B cell (primary cell): ENCODE measurements at regions not wholly inside any gene's neighbourhood (a gene's known extent, or its start where the extent isn't known, plus 50 kb on each side); places are given as distances from the start of the nearest gene placed in this dataset.

Experiments used
- CTCF ChIP-seq: fragments of 200-600 bp; IDR thresholded peaks from one replicate; pipeline ENCODE4 v1.8.0; 2022; ENCODE audit warnings: antibody characterized with exemption, mild to moderate bottlenecking
- EZH2 ChIP-seq: IDR thresholded peaks from 2 replicates; pipeline ENCODE4 v1.6.1; 2012; ENCODE audit warnings: borderline replicate concordance, low read depth, mild to moderate bottlenecking, moderate library complexity, low read length; ENCODE audit not compliant: insufficient read depth, poor library complexity, severe bottlenecking

GRCh38 chr1:229109320-229109761 is 161.6 kb upstream of the RAB4A start:
- TF ChIP-seq CTCF (no peak), EZH2 (no peak)
